HEK293T (cell line): ENCODE measurements at regions not wholly inside any gene's neighbourhood (a gene's known extent, or its start where the extent isn't known, plus 50 kb on each side); places are given as distances from the start of the nearest gene placed in this dataset.

ENCODE experiments used
- BHLHE40 ChIP-seq: fragments of 450-650 bp; IDR thresholded peaks from 2 replicates; pipeline ENCODE4 v1.6.1; 2016; ENCODE audit warnings: mild to moderate bottlenecking, moderate library complexity, borderline replicate concordance
- ELF4 ChIP-seq: fragments of 450-650 bp; IDR thresholded peaks from 2 replicates; pipeline ENCODE4 v1.6.1; 2017; ENCODE audit warnings: antibody characterized with exemption
- HDGF ChIP-seq: fragments of 450-650 bp; IDR thresholded peaks from 2 replicates; pipeline ENCODE4 v1.6.1; 2017; ENCODE audit warnings: antibody characterized with exemption, borderline replicate concordance
- L3MBTL2 ChIP-seq: fragments of 450-650 bp; conservative IDR thresholded peaks from 2 replicates; pipeline ENCODE4 v1.6.1; 2016; ENCODE audit warnings: mild to moderate bottlenecking
- SP1 ChIP-seq: fragments of 450-650 bp; IDR thresholded peaks from 2 replicates; pipeline ENCODE4 v1.6.1; 2017
- SUZ12 ChIP-seq: fragments of 450-650 bp; IDR thresholded peaks from 2 replicates; pipeline ENCODE4 v1.6.1; 2016; ENCODE audit warnings: mild to moderate bottlenecking
- TARDBP ChIP-seq: fragments of 450-650 bp; IDR thresholded peaks from 2 replicates; pipeline ENCODE4 v1.6.1; 2016

- TF ChIP-seq L3MBTL2 (no peak), SUZ12 (no peak), HDGF (no peak), SP1 (no peak), ELF4 (no peak), TARDBP (no peak), BHLHE40 (no peak)
Observed at GRCh38 chr4:156241896-156242295, 288.2 kb upstream of the CTSO start.
